ENCODE measurements at regions not wholly inside any gene's neighbourhood (a gene's known extent, or its start where the extent isn't known, plus 50 kb on each side); places are given as distances from the start of the nearest gene placed in this dataset.
"Not testable (repeated sequence)": the region's sequence is repeated elsewhere in the genome, so short reads cannot be mapped to it uniquely, and the experiment has no call there.

DNA sequence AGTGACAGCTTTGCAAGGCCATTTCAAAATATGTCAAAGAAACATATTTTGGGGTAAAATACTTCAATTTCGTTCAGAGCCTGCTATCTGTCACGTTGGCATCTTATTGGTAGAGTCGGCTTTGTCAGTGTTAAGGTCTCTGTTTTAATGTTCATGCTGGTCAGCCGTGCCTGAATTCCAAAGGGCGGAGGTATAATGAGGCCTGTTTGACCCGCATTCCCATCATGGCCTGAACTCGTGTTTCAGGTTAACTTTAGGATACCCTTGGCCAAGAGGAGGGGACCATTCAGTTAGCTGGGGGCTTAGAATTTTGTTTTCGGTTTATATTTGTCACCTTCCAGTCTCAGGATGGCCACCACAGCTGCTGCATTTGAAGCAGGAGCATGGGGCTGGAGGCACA lies 236.4 kb downstream of the NFATC2 start:
- no peak for DNase-seq (ENCODE audit: low read depth in 2 of 3, low spot score in 2 of 3)

DNA sequence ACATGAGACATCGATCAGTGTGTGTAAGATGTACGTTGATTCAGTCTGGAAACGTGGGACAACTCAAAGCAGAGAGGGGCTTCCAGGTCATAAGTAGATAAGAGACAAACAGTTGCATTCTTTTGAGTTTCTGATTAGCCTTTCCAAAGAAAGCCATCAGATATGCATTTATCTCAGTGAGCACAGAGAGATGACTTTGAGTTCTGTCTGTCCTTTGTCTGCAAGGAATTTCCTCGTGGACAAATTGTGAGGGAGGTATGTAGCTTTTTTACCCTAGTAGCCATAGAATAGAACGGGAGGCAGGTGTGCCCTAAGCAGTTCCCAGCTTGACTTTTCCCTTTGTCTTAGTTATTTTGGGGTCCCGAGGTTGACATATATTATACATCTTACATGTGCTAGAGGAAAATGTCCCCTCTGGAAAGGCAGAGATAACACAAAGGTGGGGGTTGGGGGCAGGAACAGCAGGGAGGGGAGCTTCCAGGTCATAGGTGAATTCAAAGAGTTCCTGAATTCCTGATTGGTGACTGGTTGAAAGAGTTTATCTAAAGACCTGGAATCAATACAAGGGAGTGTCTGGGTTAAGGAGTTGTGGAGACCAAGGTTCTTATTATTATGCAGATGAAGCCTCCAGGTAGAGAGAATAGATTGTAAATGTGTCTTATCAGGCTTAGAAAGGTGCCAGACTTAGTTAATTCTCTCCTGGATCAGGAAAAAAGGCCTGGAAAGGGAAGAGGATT lies 237.0 kb downstream of the NFATC2 start:
- no peak for DNase-seq (ENCODE audit: low read depth in 2 of 3, low spot score in 2 of 3)

DNA sequence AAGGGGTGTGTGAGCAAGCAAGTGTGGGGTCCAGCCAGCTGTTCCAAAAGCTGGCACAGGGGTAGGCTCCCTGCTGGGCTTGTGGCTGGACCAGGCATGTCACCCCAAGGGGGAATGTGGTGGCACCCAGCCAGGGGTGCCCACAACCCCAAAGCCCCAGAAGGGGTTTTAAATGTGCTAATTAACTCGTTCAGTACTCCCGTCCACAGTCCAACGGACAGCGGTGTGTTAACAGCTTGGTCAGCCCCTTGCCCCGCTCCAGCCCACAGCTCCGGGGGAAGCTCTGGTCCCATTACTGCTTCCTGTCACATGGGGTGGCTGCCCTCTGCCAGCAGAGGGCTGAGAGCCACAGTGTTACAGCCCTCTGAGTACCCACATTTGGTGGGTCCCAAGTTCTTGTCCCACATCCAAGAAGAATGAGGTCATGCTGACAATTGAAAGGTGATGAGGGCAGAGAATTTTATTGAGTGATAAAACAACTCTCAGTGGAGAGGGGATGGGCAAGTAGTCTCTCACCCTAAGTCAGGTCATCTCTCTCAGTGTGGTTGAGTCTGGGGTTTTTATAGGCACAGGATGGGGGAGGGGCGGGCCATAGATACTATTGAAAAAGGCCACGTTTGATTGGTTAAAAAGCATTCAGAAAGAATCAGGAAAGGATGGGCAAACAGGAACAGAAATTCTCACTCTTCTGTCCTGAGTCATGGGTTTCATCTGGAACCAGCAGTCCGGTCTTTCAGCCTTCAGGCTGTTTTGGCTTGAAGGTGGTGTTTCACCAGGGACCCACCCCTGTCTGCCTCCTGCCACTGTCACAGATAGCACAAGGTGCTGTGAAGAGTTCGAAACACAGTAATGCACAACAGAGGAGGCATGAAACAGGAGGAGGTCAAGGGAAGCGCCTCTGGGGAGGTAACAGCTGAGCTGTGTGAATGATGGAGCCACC lies 238.5 kb downstream of the NFATC2 start:
- DNase-seq (ENCODE audit: low read depth in 2 of 3, low spot score in 2 of 3), result no peak

GRCh38 chr20:51301026-51301425 lies 241.5 kb downstream of the NFATC2 start:
- no peak for DNase-seq (ENCODE audit: low read depth in 2 of 3, low spot score in 2 of 3)

- DNase-seq (ENCODE audit: low read depth in 2 of 3, low spot score in 2 of 3), result no peak
Observed at GRCh38 chr20:51300104-51300503, 242.4 kb downstream of the NFATC2 start.

- no peak for DNase-seq (ENCODE audit: low read depth in 2 of 3, low spot score in 2 of 3)
Observed at GRCh38 chr20:51299413-51299812, 243.1 kb downstream of the NFATC2 start.

DNA sequence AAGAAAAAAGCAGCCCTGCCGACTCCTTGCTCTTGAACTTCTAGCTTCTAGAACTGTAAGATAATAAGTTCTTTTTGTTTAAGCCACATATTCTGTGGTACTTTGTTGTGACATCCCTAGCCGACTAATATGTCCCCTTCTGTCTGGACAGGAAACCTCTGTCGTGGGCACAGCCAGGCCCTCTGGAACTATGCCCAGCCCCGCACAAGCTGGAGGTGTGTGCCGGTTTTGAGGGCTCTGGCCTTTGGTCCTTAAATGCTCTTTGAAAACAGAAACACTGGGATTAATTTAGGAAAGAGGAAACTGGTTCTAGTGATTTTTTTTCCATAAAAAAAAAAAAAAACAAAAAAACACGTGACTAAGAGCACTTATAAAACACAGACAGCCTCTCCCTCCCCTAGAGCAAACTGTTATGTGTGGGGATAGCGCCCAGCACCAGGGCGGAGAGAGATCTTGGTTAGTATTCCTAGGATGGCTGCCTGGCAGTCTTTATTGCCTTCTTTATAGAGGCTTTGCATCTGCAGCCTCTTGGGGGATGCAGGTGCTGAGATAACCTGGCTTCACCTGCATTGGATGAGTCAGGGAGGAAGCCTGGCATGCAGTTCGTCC lies 244.3 kb downstream of the NFATC2 start:
- DNase-seq (ENCODE audit: low read depth in 2 of 3, low spot score in 2 of 3), result no peak

- DNase-seq (ENCODE audit: low read depth in 2 of 3, low spot score in 2 of 3), result no peak
Observed at GRCh38 chr20:51287628-51288413, 254.7 kb downstream of the NFATC2 start.

- no peak for DNase-seq (ENCODE audit: low read depth in 2 of 3, low spot score in 2 of 3)
Observed at GRCh38 chr20:51286758-51287157, 255.8 kb downstream of the NFATC2 start.

DNA sequence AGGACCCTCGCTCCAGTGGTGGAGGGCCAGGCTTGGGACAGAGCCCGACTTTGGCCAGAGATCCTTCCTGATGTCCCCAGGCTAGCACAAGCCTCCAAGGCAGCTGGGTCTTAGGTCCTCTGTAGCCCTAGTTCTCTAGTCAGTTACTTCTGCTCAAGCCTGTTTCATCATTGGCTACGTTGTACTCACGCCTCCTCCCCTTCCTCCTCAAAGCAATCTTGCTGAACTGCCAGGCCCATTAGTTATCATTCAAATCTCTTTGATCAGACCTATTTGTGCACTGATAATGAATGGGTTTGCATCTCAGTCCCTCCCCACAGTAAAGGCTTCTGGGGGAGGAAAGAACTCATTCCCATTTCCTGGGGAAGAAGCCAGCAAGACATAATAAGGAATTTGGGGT lies 256.8 kb downstream of the NFATC2 start:
- no peak for DNase-seq (ENCODE audit: low read depth in 2 of 3, low spot score in 2 of 3)

- DNase-seq (ENCODE audit: low read depth in 2 of 3, low spot score in 2 of 3), result no peak
Observed at GRCh38 chr20:51284871-51285270, 257.6 kb downstream of the NFATC2 start.

DNA sequence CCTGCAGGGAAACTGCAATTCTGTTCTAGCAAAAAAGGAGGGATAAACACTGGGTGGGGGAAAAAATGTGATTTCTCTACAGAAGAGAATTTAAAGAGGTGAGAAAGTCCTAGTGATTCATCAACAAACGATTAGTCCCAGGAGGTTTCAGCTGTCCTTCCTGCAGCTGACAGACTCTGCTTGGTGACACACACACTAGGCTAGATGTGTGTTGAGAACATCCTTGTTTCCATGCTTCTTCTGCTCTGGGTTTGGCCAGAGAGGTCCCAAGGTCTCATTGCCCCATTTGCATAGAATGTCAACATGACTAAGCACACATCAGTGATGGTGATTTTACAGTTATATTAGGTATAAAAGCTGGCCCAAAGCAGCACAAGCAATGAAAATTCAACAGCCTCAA lies 258.3 kb downstream of the NFATC2 start:
- DNase-seq (ENCODE audit: low read depth in 2 of 3, low spot score in 2 of 3), result no peak

DNA sequence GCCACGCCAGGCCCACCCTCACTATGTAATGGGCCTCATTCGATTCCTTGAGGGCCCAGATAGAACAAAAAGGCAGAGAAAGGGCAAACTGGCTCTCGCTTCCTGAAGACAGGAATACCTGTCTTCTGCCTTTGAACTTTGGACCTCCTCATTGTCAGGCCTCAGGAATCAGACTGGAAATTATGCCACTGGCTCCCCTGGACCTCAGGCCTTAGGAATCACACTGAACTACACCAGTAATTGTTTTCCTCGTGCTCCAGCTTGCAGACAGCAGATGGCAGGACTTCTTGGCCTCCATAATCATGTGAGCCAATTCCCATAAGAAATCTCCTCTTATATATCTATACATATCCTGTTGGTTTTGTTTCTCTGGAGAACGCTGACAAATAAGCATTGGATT lies 258.6 kb upstream of the KCNG1 start:
- no peak for DNase-seq (ENCODE audit: low read depth in 2 of 3, low spot score in 2 of 3)

DNA sequence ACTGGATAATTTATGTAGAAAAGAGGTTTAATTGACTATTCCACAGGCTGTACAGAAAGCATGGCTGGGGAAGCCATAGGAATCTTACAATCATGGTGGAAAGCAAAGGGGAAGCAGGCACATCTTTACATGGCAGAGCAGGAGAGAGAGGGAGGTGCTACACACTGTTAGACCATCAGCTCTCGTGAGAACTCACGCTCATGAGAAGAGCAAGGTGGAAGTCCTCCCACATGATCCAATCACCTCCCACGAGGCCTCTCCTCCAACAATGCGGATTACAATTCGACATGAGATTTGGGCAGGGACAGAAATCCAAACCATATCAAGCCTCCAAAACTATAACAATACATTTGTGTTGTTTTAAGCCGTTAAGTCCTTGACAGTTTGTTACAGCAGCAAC lies 257.1 kb upstream of the KCNG1 start:
- no peak for DNase-seq (ENCODE audit: low read depth in 2 of 3, low spot score in 2 of 3)

DNA sequence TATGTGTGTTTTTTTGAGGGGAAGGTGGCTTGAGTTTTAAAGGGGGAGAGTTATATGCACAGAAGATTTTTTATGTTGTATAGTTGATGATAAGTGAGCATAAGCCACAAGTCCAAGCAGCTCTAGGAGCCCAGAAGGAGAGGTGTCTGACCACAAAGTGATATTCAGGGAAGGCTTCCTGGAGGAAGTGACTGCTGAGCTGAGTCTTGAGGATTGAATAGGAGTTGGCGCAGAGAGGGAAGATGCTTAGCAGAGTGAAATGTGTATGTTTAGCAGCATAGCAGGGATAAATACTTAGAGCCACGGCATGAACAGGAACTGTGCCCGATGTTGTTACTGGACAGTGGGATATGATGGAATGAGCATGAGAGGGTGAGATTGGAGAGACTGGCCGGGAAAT lies 255.1 kb upstream of the KCNG1 start:
- no peak for DNase-seq (ENCODE audit: low read depth in 2 of 3, low spot score in 2 of 3)

DNA sequence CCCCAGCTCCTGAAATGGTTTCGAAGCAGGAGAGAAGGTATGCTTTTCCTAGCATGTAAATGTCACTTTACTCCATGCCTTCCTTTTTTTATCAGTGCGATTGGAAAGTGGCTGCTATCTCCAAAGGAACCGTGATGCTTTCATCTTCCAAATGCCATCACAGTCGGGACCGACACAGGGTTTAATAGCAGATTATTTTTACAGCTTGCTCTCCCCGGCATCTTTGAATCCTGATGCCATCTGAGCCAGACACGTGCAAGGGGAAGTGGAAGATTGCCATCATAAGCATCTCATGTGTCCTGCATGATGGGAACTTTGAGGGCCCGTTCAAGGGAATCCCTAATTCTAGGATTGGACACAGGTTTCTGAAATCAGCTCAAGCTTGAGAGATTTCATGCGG lies 253.4 kb upstream of the KCNG1 start:
- DNase-seq (ENCODE audit: low read depth in 2 of 3, low spot score in 2 of 3), result no peak

DNA sequence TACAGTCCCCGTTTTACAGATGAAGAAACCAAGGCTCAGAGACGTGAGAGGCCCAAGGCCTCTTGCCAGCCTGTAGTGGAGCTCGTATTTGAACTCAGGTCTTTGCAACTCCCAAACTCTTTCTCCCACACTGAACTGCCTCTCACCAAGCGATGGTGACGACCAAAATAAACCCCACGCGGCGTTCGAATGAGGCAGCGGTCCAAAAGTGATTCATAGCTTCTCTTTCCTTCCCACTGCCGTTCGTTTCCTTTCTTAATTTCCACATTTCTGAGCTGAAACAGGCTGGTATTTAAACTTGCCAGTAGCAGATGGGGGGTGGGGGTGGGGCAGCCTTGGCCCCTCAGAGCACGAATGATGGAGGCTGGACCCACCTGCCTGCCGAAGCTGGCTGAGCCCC lies 252.9 kb upstream of the KCNG1 start:
- peak in 2 of 3 donors; percentile 4 to 6 for DNase-seq (ENCODE audit: low read depth in 2 of 3, low spot score in 2 of 3)

DNA sequence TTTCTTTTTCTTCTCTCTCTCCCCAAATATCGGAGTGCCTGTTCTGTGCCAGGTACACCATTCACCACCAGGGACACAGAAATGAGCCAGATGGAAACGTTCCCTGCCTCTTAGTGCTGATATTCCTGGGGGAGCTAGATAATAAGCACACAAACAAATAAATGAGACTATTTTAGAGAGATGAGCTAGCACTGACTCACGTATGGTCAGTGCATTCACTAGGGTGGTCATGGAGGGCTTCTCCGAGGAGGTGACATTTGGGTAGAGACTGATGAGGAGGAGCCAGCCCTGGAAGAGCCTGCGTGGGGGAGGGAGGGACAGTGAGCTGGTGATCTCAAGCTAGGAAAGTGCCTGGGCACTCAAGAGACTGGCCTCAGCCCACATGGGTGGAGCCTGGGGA lies 252.3 kb upstream of the KCNG1 start:
- DNase-seq (ENCODE audit: low read depth in 2 of 3, low spot score in 2 of 3), result no peak

DNA sequence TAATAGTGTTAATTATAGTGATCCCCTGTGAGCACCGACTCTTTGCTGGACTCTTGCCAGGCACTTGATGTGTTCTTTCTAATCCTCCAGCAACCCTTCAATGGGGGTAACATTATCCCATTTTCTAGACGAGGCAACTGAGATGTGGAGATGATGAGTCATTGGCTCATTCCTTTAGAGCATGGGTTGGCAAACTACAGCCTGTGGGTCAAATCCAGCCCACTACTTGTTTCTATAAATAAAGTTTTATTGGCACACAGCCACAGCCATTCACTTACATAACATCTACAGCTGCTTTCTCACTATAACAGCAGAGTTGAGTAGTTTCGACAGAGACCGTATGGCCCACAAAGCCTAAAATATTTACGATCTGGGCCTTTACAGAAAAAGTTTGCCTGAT lies 249.5 kb upstream of the KCNG1 start:
- no peak for DNase-seq (ENCODE audit: low read depth in 2 of 3, low spot score in 2 of 3)

GRCh38 chr20:51271931-51272330 lies 249.0 kb upstream of the KCNG1 start:
- no peak for DNase-seq (ENCODE audit: low read depth in 2 of 3, low spot score in 2 of 3)

DNA sequence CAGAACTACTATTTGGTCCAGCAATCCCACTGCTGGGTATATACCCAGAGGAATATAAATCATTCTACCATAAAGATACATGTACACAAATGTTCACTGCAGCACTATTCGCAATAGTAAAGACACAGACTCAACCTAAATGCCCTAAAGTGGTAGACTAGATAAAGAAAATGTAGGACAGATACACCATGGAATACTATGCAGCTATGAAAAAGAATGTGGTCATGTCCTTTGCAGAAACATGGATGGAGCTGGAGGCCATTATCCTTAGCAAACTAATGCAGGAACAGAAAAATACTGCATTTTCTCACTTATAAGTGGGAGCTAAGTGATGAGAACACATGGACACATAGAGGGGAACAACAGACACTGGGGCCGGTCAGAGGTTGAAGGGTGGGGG lies 248.4 kb upstream of the KCNG1 start:
- DNase-seq (ENCODE audit: low read depth in 2 of 3, low spot score in 2 of 3), result not testable (repeated sequence)
